ENCODE measurements at regions not wholly inside any gene's neighbourhood (a gene's known extent, or its start where the extent isn't known, plus 50 kb on each side); places are given as distances from the start of the nearest gene placed in this dataset.

DNA sequence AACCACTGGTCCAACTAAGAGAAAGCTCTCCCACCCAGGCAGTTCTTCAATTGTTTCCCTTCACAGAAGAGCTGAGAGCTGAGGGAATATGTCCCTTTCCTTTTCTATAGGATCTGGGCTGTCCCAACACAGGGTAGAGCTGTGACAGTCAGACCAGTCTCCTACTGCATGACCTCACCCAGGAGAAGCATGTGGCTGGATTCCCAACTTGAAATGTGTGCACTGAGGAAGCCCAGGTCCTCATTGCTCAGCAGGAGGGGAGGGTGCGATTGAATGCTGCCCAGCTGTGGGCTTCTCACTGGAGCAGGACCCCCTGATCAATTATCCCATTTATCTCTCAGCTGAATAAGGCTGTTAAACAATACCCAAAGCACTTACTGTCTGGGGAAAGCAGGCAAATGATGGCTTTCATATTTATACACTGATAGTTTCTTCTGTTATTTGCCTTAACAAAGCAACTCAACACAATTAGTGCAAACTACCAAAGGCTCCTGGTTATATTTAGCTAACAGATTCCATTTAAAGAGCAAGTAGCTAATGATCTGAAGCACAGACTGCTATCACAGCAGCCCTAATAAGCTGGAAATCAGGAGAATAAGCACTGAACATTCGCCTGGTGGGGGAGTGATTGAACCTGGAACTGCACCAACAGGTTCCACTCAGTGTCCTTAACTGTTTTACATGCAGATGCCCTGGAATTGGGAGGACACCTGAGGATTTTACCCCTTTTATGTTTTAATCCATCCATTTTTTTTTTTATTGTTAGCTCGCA, 508.8 kb downstream of the CCSER2 start:
- Mint-ChIP-seq H3K4me1 (0 out of 3 replicates have a peak, but pooled peaks cover 3% of the 10 kb centered on the region), H3K36me3 (ENCODE audit: low read depth) (no peaks in the 10 kb centered on the region), H3K27ac (no peak overlapping the region), H3K27me3 (ENCODE audit: insufficient read depth, low read depth, poor library complexity) (peaks cover 9% of the 10 kb centered on the region), H3K9me3 (no peaks in the 10 kb centered on the region; the same call in 2 of the 3 replicates), H3K4me3 (no peak overlapping the region)
- Histone ChIP-seq H3K4me1 (ENCODE audit: insufficient read depth) (no peaks in the 10 kb centered on the region), H3K4me2 (no peak overlapping the region), H3K27ac (ENCODE audit: low read depth) (no peak overlapping the region), H3K36me3 (ENCODE audit: insufficient read depth) (no peaks in the 10 kb centered on the region), H3K4me3 (no peak overlapping the region), H2AFZ (no peak overlapping the region), H3K27me3 (ENCODE audit: insufficient read depth) (no peaks in the 10 kb centered on the region), H3K79me2 (replicated peaks; ENCODE audit: insufficient read depth) (no peaks in the 10 kb centered on the region), H4K20me1 (replicated peaks; ENCODE audit: insufficient read depth) (no peaks in the 10 kb centered on the region), H3K9me2 (ENCODE audit: insufficient read depth) (no peaks in the 10 kb centered on the region), H3F3A (replicated peaks; ENCODE audit: low read depth) (no peaks in the 10 kb centered on the region)
- no peak for DNase-seq (ENCODE audit: low spot score)
- ATAC-seq = no peak
- TF ChIP-seq EZH2phosphoT487 (IDR thresholded peaks at IDR 0.05; ENCODE audit: unreplicated experiment) (no peak), REST (IDR thresholded peaks at IDR 0.05; ENCODE audit: unreplicated experiment) (no peak), ZNF114 (CRISPR knock-in tag; IDR thresholded peaks at IDR 0.05) (no peak), ZNF331 (CRISPR knock-in tag; IDR thresholded peaks at IDR 0.05; ENCODE audit: low read depth) (no peak), JUNB (IDR thresholded peaks at IDR 0.05; ENCODE audit: unreplicated experiment) (no peak), CREB1 (CRISPR knock-in tag; IDR thresholded peaks at IDR 0.05; ENCODE audit: low read depth) (no peak), ZNF462 (CRISPR knock-in tag; IDR thresholded peaks at IDR 0.05) (no peak), POLR2AphosphoS5 (IDR thresholded peaks at IDR 0.05; ENCODE audit: low read depth) (no peak), EZH2 (IDR thresholded peaks at IDR 0.05; ENCODE audit: low read depth, unreplicated experiment) (no peak), STAT1 (IDR thresholded peaks at IDR 0.05; ENCODE audit: unreplicated experiment) (no peak), NANOG (IDR thresholded peaks at IDR 0.05; ENCODE audit: borderline replicate concordance) (no peak), CTCF (conservative IDR thresholded peaks at IDR 0.05; ENCODE audit: low read depth in 2 of 2) (no peak)
- TF ChIP-seq, protein P1, sequence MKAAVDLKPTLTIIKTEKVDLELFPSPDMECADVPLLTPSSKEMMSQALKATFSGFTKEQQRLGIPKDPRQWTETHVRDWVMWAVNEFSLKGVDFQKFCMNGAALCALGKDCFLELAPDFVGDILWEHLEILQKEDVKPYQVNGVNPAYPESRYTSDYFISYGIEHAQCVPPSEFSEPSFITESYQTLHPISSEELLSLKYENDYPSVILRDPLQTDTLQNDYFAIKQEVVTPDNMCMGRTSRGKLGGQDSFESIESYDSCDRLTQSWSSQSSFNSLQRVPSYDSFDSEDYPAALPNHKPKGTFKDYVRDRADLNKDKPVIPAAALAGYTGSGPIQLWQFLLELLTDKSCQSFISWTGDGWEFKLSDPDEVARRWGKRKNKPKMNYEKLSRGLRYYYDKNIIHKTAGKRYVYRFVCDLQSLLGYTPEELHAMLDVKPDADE (IDR thresholded peaks at IDR 0.05) = no peak

All from GM23338 (cell line).